Transverse colon (tissue), 4 donors: ENCODE measurements at regions not wholly inside any gene's neighbourhood (a gene's known extent, or its start where the extent isn't known, plus 50 kb on each side); places are given as distances from the start of the nearest gene placed in this dataset.

Experiments used
- DNase-seq: peaks from one replicate; pipeline ENCODE4 v3.0.0-alpha.2; 2019
- H3K27ac ChIP-seq, 4 donors: fragments of 200-600 bp; sonication (generic); 2 replicates each; pipeline ENCODE4 v1.5.1; 2016 to 2018; ENCODE audit warnings: inconsistent platforms in 4 of 4
- H3K27me3 ChIP-seq: fragments of 200-600 bp; sonication (generic); 2 replicates; pipeline ENCODE4 v1.5.1; 2017; ENCODE audit warnings: inconsistent platforms
- H3K36me3 ChIP-seq, 4 donors: fragments of 200-600 bp; sonication (generic); 2 replicates each; pipeline ENCODE4 v1.5.1; 2017 to 2019; ENCODE audit warnings: inconsistent platforms in 4 of 4
- H3K4me1 ChIP-seq, 4 donors: fragments of 200-600 bp; sonication (generic); 2 replicates each; pipeline ENCODE4 v1.5.1; 2017 to 2020; ENCODE audit warnings: inconsistent platforms in 4 of 4
- H3K4me3 ChIP-seq, 4 donors: fragments of 200-600 bp; sonication (generic); 1 replicate in 1 of 4; 2 replicates in 3 of 4; pipeline versions ENCODE4 v1.5.1 to v1.6.1; 2017 to 2019; ENCODE audit warnings: inconsistent platforms in 4 of 4
- H3K9me3 ChIP-seq, 2 donors: fragments of 200-600 bp; sonication (generic); 2 replicates each; pipeline ENCODE4 v1.5.1; 2017 to 2019; ENCODE audit warnings: inconsistent platforms in 2 of 2
- CTCF ChIP-seq, 5 experiments: fragments of 200-600 bp in 3 of 5; fragments of 450-650 bp in 2 of 5; sonication (generic) in 3 of 5; IDR thresholded peaks; 1 replicate in 2 of 5; 2 replicates in 3 of 5; pipeline ENCODE4 v1.5.1; 2016 to 2017; ENCODE audit warnings: antibody characterized with exemption in 5 of 5, inconsistent platforms in 3 of 5, mild to moderate bottlenecking in 2 of 5, moderate library complexity in 1 of 5
- EP300 ChIP-seq: sonication (generic); formaldehyde crosslinking; IDR thresholded peaks from one replicate; pipeline ENCODE4 v1.6.1; 2017; ENCODE audit warnings: antibody characterized with exemption, low read depth
- POLR2A ChIP-seq: fragments of 450-650 bp; IDR thresholded peaks from one replicate; pipeline ENCODE4 v1.6.1; 2016; ENCODE audit warnings: antibody characterized with exemption, mild to moderate bottlenecking, moderate library complexity
- POLR2AphosphoS5 ChIP-seq, 3 donors: sonication (generic); formaldehyde crosslinking; IDR thresholded peaks; one replicate each; pipeline ENCODE4 v1.6.1; 2016; ENCODE audit warnings: antibody characterized with exemption in 3 of 3
- WGBS, 2 donors: methylation state at CpG; one replicate each; pipeline ENCODE4 v1.1.5; 2018; ENCODE audit warnings: low coverage in 1 of 2; 5-methylcytosine and 5-hydroxymethylcytosine counted together
- in situ Hi-C, 4 donors: fragments of 200-750 bp; cut with MboI; loops; one replicate each; pipeline versions ENCODE4 v1.15.0 to v1.15.1; 2017; ENCODE audit warnings: low sequenced_read_pairs in 3 of 4, low pct_ligation_motif_present in 1 of 4, low pct_unique_long_range_greater_than_20kb in 1 of 4
- intact Hi-C: fragments of 100-400 bp; cut with DNase I; formaldehyde crosslinking; loops from one replicate; pipeline ENCODE4 v1.15.1; 2023; ENCODE audit warnings: low total_unique reads

- no peaks in the 10 kb centered on the region for H3K9me3 ChIP-seq
- WGBS, 2 donors: 83 to 93% methylated on average over 1 to 2 of the region's 2 CpGs
- intact Hi-C loops (no loop called here), in situ Hi-C loops (no loop called here)
- H3K36me3 ChIP-seq: no peaks in the 10 kb centered on the region
- no peak overlapping the region for H3K4me3 ChIP-seq
- TF ChIP-seq POLR2AphosphoS5 (IDR thresholded peaks at IDR 0.05): no peak
- TF ChIP-seq CTCF (IDR thresholded peaks at IDR 0.05): no peak
- TF ChIP-seq EP300: no peak
- TF ChIP-seq POLR2A: no peak
- H3K27ac ChIP-seq: no peak overlapping the region
- DNase-seq: no peak
- H3K27me3 ChIP-seq: no peaks in the 10 kb centered on the region
- H3K4me1 ChIP-seq: peaks cover 0 to 6% (median 0%) of the 10 kb centered on the region in 4 donors
These were observed 84.9 kb upstream of the ZDHHC17 start for GRCh38 chr12:76678992-76679391.

GRCh38 chr12:76679778-76680177 is 84.1 kb upstream of the ZDHHC17 start:
- WGBS, 2 donors: 46 to 59% methylated on average over 1 of the region's 1 CpG

GRCh38 chr12:76680940-76681339 is 83.0 kb upstream of the ZDHHC17 start:
- Histone ChIP-seq H3K4me1 (peaks cover 3 to 13% (median 9%) of the 10 kb centered on the region in 4 donors), H3K4me3 (no peak overlapping the region), H3K27me3 (no peaks in the 10 kb centered on the region), H3K27ac (no peak overlapping the region), H3K9me3 (no peaks in the 10 kb centered on the region), H3K36me3 (no peaks in the 10 kb centered on the region)
- DNase-seq: no peak
- TF ChIP-seq CTCF (IDR thresholded peaks at IDR 0.05) (no peak), POLR2AphosphoS5 (IDR thresholded peaks at IDR 0.05) (no peak)
- in situ Hi-C loops (no loop called here), intact Hi-C loops (no loop called here)
- WGBS, 2 donors: 80% methylated on average over 2 of the region's 2 CpGs; no CpG with 5 or more reads in 1 of the 2 donors

More at GRCh38 chr12:76679778-76680177, 84.1 kb upstream of the ZDHHC17 start:
- TF ChIP-seq POLR2A (no peak), CTCF (IDR thresholded peaks at IDR 0.05) (no peak), EP300 (no peak)
- no peak for DNase-seq
- Histone ChIP-seq H3K36me3 (no peaks in the 10 kb centered on the region), H3K4me3 (no peak overlapping the region), H3K27ac (no peak overlapping the region), H3K9me3 (no peaks in the 10 kb centered on the region), H3K27me3 (no peaks in the 10 kb centered on the region), H3K4me1 (peaks cover 0 to 6% (median under 1%) of the 10 kb centered on the region in 4 donors)
- in situ Hi-C loops (no loop called here), intact Hi-C loops (no loop called here)

GRCh38 chr12:76685246-76685678 is 78.7 kb upstream of the ZDHHC17 start:
- Histone ChIP-seq H3K27ac (peak overlapping the region in 1 of 4 donors; percentile 33), H3K27me3 (no peaks in the 10 kb centered on the region), H3K36me3 (no peaks in the 10 kb centered on the region), H3K4me3 (no peak overlapping the region), H3K9me3 (no peaks in the 10 kb centered on the region), H3K4me1 (peaks cover 3 to 10% (median 9%) of the 10 kb centered on the region in 4 donors)
- DNase-seq: peak; percentile 10
- intact Hi-C loops: no loop called here
- in situ Hi-C loops: no loop called here
- WGBS, 2 donors: 10% methylated on average over 5 of the region's 5 CpGs; no CpG with 5 or more reads in 1 of the 2 donors
- TF ChIP-seq CTCF (IDR thresholded peaks at IDR 0.05) (no peak), POLR2AphosphoS5 (IDR thresholded peaks at IDR 0.05) (no peak), POLR2A (no peak), EP300 (no peak)
